GM20431 (cell line): ENCODE measurements at regions not wholly inside any gene's neighbourhood (a gene's known extent, or its start where the extent isn't known, plus 50 kb on each side); places are given as distances from the start of the nearest gene placed in this dataset.
"Not testable (repeated sequence)": the region's sequence is repeated elsewhere in the genome, so short reads cannot be mapped to it uniquely, and the experiment has no call there.

ENCODE experiments used
- in situ Hi-C: fragments of 300-500 bp; cut with MseI, MboI; formaldehyde crosslinking; loops from one replicate; pipeline ENCODE4 v1.15.0; 2020; ENCODE audit warnings: low sequenced_read_pairs; ENCODE audit not compliant: unreplicated experiment

GRCh38 chr5:159669559-159669958 lies 246.7 kb upstream of the ADRA1B start:
- in situ Hi-C loops: no loop called here

- in situ Hi-C loops: no loop called here
Measured at GRCh38 chr5:159671886-159672285, 244.4 kb upstream of the ADRA1B start.

DNA sequence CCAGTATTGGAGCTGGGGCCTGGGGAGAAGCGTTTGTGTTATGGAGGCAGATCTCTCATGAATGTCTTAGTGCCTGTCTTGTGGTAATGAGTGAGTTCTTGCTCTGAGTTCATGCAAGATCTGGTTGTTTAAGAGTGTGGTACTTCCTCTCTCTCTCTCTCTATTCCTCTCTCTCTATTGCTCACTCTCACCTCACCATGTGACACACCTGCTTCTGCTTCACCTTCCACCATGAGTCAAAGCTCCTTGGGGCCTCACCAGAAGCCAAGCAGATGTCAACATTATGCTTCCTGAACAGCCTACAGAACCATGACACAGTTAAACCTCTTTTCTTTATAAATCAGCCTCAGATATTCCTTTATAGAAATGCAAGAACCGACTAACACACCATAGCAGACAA lies 242.7 kb upstream of the ADRA1B start:
- in situ Hi-C loops: no loop called here

DNA sequence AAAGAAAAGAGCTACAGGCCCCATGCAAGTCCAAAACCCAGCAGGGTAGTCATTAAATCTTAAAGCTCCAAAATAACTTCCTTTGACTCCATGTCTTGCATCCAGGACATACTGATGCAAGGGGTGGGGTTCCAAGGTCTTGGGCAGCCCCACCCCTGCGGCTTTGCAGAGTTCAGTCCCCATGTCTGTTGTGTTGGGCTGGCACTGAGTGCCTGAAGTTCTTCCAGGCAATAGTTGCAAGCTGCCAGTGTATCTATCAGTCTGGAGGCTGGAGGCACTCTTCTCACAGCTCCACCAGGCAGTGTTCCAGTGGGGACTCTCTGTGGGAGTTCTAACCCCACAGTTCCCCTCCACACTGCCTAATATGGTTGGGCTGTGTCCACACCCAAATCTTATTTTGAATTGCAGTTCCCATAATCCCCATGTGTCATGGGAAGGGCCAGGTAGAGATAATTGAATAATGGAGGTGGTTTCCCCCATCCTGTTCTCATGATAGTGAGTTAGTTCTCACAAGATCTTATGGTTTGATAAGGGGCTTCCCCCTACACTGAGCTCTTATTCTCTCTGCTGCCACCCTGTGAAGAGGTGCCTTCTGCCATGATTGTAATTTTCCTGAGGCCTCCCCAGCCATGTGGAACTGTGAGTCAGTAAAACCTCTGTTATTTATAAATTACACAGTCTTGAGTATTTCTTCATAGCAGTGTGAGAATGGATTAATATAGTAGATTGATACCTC lies 237.5 kb upstream of the ADRA1B start:
- in situ Hi-C loops: no loop called here

DNA sequence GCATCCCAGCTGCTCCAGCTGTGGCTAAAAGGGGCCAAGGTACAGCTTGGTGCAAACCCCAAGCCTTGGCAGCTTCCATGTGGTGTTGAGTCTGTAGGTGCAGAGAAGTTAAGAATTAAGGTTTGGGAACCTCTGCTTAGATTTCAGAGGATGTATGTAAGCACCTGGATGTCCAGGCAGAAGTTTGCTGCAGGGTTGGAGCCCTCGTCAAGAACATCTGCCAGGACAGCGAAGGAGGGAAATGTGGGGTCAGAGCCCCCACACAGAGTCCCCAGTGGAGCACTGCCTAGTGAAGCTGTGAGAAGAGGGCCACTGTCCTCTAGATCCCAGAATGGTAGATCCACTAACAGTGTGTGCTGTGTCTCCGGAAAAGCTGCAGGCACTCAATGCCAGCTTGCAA lies 236.2 kb upstream of the ADRA1B start:
- in situ Hi-C loops: no loop called here

DNA sequence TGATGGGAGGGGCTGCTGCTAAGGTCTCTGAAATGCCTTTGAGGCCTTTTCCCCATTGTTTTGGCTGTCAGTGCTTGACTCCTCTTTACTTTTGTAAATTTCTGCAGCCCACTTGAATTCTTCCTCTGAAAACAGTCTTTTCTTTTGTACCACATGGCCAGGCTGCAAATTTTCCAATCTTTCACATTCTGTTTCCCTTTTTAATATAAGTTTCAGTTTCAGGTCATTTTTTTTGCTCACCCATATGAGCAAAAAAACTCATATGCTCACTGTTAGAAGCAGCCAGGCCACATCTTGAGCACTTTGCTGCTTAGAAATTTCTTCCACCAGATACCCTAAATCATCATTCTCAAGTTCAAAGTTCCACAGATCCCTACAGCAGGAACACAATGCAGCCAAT lies 234.6 kb upstream of the ADRA1B start:
- in situ Hi-C loops: no loop called here

DNA sequence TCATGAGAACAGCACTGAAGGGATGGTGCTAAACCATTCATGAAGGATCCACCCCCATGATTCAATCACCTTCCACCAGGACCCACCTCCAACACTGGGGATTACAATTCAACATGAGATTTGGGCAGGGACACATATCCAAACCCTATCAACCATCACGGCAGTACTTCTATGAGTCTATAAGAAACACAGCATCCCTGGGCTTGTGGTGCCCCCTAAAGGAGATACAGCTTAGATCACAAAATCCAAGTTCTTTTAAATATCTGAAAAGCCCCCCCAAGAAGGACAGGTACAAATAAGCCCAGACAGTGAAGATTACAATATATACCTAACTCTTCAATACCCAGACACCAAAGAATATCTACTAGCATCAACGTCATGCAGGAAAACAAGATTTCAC lies 233.7 kb upstream of the ADRA1B start:
- in situ Hi-C loops: no loop called here

DNA sequence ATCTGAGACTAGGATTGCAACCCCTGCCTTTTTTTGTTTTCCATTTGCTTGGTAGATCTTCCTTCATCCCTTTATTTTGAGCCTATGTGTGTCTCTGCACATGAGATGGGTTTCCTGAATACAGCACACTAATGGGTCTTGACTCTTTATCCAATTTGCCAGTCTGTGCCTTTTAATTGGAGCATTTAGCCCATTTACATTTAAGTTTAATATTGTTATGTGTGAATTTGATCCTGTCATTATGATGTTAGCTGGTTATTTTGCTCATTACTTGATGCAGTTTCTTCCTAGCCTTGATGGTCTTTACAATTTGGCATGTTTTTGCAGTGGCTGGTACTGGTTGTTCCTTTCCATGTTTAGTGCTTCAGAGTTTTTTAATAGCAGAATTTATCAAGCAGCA lies 228.4 kb upstream of the ADRA1B start:
- in situ Hi-C loops: not testable (repeated sequence)

GRCh38 chr5:159695741-159696294 lies 220.5 kb upstream of the ADRA1B start:
- in situ Hi-C loops: no loop called here

DNA sequence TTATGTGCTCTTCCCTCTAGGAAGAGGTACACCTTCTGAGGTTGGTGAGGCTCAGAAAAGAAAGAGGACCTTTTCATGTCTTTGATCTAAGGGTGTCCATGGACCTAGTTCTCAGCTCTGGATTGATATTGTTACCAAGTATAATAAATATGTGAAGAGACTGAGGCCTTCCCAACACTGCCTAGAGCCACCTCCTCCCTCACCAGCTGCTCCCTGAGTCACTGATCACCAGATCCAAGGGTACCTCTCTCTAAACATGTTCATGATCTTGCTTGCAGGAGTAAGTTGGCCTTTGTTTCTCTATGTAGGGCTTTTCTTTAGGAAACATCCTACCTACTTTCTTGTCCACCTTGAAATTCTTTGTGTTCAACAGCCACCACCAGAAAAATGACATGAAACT lies 218.8 kb upstream of the ADRA1B start:
- in situ Hi-C loops: no loop called here

DNA sequence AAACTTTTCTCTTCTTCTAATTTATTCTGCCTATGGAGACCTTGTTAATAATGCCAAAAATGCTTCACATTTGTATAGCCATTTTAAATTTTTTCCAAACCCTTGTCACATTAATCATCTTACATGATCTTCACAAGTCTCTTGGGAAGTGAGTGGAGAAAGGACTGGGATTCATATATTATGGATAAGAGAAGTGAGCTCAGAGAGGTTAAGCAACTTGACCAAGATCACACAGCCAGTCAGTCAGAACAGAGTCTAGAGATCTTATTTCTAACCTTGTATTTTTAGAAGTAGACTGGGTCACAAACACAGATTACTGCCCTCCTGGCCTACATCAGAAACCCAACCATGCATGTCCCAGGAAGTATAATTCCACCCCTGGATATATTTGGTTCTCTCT lies 218.0 kb upstream of the ADRA1B start:
- in situ Hi-C loops: no loop called here

GRCh38 chr5:159700016-159700415 lies 216.3 kb upstream of the ADRA1B start:
- in situ Hi-C loops: no loop called here

- in situ Hi-C loops: no loop called here
Measured at GRCh38 chr5:159702301-159702700, 214.0 kb upstream of the ADRA1B start.

- in situ Hi-C loops: no loop called here
Measured at GRCh38 chr5:159702826-159703225, 213.5 kb upstream of the ADRA1B start.

DNA sequence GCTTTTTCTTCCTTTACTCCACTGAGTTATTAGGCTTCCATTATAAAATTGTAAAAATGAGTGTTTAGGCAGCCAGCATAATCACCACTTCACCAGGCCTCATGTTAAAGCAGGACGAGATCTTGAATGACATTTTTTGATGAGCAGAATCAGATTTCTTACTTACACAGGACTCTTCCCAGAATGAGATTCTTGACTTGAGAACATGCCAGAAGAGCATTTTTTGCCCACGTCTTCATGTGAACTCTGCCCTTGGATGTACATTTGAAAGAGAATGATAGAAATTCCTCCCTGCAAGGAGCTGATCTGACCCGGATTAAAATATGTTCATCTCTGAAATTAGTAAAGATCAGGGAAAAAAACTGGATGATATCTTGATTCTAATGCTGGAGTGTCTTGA lies 212.1 kb upstream of the ADRA1B start:
- in situ Hi-C loops: no loop called here

GRCh38 chr5:159705948-159706347 lies 210.3 kb upstream of the ADRA1B start:
- in situ Hi-C loops: no loop called here

- in situ Hi-C loops: no loop called here
Measured at GRCh38 chr5:159708090-159708489, 208.2 kb upstream of the ADRA1B start.

DNA sequence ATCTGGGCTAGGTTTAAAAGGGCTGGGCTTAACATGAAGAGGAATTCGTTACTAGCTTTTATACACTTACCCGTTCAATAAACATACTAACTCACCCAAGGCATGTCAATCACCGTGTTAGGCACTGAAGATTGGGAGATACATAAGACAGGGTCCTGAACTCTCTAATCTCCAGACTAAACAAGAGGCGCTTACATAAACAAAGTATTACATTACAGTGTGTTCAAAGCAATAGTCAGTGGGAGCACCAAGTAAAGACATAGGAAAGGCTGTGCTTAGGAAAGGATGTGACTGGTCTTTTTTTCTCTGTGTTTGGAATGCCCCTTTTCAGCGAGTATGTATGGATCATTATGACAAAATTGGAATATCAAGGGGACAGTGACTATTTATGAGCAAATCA lies 203.6 kb upstream of the ADRA1B start:
- in situ Hi-C loops: no loop called here

DNA sequence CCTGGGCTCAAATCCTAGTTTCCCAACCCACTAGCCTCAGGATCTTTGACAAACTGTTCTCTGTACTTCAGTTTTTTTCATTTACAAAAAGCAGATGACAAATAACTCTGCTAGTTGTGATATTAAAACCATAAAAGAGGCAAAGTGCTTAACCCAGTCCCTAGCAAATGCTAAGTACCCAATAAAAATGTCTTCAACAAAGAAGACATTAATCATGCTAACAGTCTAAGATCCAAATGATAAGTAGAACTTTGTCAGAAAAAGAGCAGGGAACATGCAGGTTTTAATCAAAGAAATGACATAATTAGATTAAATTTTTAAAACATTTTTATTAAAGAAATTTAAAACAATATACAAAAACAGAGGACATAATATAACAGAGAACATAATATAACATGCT lies 203.0 kb upstream of the ADRA1B start:
- in situ Hi-C loops: no loop called here

- in situ Hi-C loops: no loop called here
Measured at GRCh38 chr5:159713773-159714172, 202.5 kb upstream of the ADRA1B start.

DNA sequence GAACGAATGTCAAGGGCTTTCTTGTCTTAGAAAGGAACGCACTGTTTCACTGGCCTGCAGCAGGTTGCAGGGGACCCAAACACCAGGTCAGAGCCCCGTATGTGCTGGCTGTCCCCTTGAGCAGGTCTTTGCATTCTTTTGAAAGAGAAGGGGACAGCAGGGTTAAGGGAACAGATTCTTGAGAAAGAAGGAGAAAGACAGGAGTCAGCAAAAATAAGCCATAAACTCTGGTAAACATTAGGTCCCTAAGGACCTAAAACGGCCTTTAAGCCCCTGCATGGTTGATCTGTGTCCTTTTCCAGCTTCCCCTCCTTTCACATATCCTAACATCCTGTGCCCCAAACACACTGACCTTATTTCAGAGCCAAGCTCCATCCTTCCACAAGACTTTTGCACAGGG lies 190.8 kb upstream of the ADRA1B start:
- in situ Hi-C loops: no loop called here

DNA sequence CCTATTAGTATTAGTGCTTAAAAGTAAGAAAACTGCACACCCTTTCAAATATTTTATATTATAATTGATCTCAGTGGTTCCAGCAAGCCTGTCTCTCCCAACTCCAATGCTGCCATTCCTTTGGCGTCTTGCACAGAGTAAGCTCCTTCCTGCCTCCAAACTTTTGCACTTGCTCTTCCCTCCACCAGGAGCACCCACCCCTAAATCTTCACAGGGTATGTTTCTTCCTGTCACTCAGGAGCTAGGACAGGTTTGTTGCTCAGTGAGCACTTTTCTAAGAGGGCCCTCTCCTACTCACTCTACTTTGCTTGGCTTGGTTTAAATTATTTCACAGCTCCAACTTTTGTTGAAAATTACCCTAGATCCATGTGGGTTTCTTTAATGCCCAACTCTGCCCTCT lies 189.1 kb upstream of the ADRA1B start:
- in situ Hi-C loops: no loop called here
